OCI-LY7 (cell line): ENCODE measurements at regions not wholly inside any gene's neighbourhood (a gene's known extent, or its start where the extent isn't known, plus 50 kb on each side); places are given as distances from the start of the nearest gene placed in this dataset.

Source experiments
- CTCF ChIP-seq: fragments of 200-600 bp; sonication (generic); conservative IDR thresholded peaks from 2 replicates; pipeline ENCODE4 v1.5.1; 2014; ENCODE audit warnings: mild to moderate bottlenecking, antibody characterized with exemption, low read length, moderate library complexity, mixed read lengths
- EZH2phosphoT487 ChIP-seq: fragments of 200-600 bp; sonication (generic); IDR thresholded peaks from 2 replicates; pipeline ENCODE4 v1.6.1; 2018; ENCODE audit warnings: low read depth, borderline replicate concordance, mild to moderate bottlenecking, mixed run types, antibody characterized with exemption, low read length, moderate library complexity, mixed read lengths

- TF ChIP-seq CTCF (no peak), EZH2phosphoT487 (no peak)
Measured at GRCh38 chr7:52091996-52092395, 775.4 kb upstream of the COBL start.
